ENCODE measurements at regions not wholly inside any gene's neighbourhood (a gene's known extent, or its start where the extent isn't known, plus 50 kb on each side); places are given as distances from the start of the nearest gene placed in this dataset.

DNA sequence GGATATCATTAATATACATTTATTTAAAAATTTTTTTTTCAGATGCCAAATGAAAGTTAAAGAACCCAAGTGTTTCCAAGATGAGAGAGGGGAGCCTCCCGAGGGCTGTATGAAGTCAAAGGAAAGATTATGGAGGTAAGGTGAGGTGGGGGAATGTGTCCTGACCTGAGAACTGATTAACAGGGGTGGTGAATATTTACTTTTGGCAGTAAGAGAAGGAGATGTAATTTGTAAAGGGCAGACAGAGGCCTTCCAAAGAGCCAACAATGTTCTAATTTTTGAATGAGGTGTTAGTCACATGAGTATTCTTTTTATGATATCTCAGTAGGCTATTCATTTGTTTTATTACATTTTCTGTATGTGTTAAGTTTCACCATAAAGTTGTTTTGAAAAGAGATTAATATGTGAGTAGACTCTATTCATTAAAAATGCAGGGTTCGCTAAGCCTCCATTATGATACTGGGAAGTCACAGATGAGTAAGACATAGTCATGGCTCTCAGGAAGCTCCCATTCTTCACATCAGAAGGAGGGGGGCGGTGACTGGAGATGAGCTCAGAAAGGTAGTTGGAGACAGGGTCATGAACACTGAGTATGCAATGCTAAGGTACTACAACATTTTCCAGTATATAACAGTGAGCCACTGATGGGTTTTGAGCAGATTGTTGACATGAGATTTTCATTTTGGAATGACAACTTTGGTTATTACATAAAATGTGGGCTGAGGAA lies 62.4 kb upstream of the TNFSF18 start:
- no peak for TF ChIP-seq REST (IDR thresholded peaks at IDR 0.05; ENCODE audit: insufficient read depth in 1 of 2, low read depth in 2 of 2, low read length in 2 of 2)
- TF ChIP-seq POLR2AphosphoS5 (IDR thresholded peaks at IDR 0.05; ENCODE audit: low read depth, low read length) = no peak
- TF ChIP-seq TAF1 (IDR thresholded peaks at IDR 0.05; ENCODE audit: borderline replicate concordance, insufficient read depth, low read length) = no peak
- TF ChIP-seq SIN3A (IDR thresholded peaks at IDR 0.05; ENCODE audit: borderline replicate concordance, insufficient read depth, low read length) = no peak
- TF ChIP-seq FOXP2 (optimal IDR thresholded peaks at IDR 0.05; ENCODE audit: borderline replicate concordance, extremely low read depth, extremely low read length, insufficient read depth) = no peak

Data from PFSK-1 (cell line).